Ascending aorta (tissue), 2 donors: ENCODE measurements at regions not wholly inside any gene's neighbourhood (a gene's known extent, or its start where the extent isn't known, plus 50 kb on each side); places are given as distances from the start of the nearest gene placed in this dataset.

Experiments used
- DNase-seq, 2 donors: peaks; one replicate each; pipeline ENCODE4 v3.0.0-alpha.2; 2019; ENCODE audit warnings: low spot score in 2 of 2
- H3K27ac ChIP-seq, 2 donors: fragments of 200-600 bp; sonication (generic); one replicate each; pipeline ENCODE4 v1.5.1; 2016 to 2017; ENCODE audit warnings: mild to moderate bottlenecking in 1 of 2
- H3K27me3 ChIP-seq: fragments of 200-600 bp; sonication (generic); one replicate; pipeline ENCODE4 v1.5.1; 2017
- H3K36me3 ChIP-seq, 2 donors: fragments of 200-600 bp; sonication (generic); one replicate each; pipeline ENCODE4 v1.5.1; 2016
- H3K4me1 ChIP-seq, 2 donors: fragments of 200-600 bp; sonication (generic); one replicate each; pipeline ENCODE4 v1.5.1; 2016 to 2017; ENCODE audit warnings: mild to moderate bottlenecking in 1 of 2
- H3K4me3 ChIP-seq, 2 donors: fragments of 200-600 bp; sonication (generic); one replicate each; pipeline ENCODE4 v1.5.1; 2016 to 2017; ENCODE audit warnings: mild to moderate bottlenecking in 1 of 2
- H3K9me3 ChIP-seq, 2 donors: fragments of 200-600 bp; sonication (generic); one replicate each; pipeline ENCODE4 v1.5.1; 2016
- intact Hi-C: fragments of 100-400 bp; cut with DNase I; formaldehyde crosslinking; loops from one replicate; pipeline ENCODE4 v1.15.1; 2023
- TF ChIP-seq, protein P1 (sequence below), 3 experiments: fragments of 200-600 bp in 2 of 3; fragments of 450-650 bp in 1 of 3; sonication (generic) in 2 of 3; IDR thresholded peaks; one replicate each; pipeline ENCODE4 v1.5.1; 2016 to 2019; ENCODE audit warnings: antibody characterized with exemption in 3 of 3, mild to moderate bottlenecking in 1 of 3, moderate library complexity in 1 of 3

DNA sequence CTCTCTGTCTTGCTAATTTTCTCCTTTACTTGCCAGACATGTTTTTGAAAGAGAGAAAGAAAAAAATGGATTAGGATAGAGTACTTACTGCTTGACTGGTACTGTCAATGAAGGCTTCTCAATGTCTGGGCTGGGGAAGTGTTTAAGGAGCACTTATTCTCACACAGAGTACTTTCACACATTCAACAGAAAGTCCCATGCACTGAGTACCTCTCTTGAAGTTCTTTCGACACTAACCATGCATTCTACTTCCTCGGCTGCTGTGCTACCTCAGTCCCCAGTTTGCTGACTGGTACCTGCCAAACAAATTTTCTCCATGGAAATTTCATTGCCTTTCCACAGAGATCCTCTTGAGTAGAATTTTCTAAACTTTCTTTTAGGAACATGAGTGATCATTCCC lies 281.9 kb downstream of the RBM26 start:
- Histone ChIP-seq H3K27ac (no peak overlapping the region), H3K9me3 (no peaks in the 10 kb centered on the region), H3K27me3 (no peaks in the 10 kb centered on the region), H3K4me3 (no peak overlapping the region), H3K4me1 (no peaks in the 10 kb centered on the region), H3K36me3 (no peaks in the 10 kb centered on the region)
- intact Hi-C loops = no loop called here
- no peak for DNase-seq
- TF ChIP-seq, protein P1, sequence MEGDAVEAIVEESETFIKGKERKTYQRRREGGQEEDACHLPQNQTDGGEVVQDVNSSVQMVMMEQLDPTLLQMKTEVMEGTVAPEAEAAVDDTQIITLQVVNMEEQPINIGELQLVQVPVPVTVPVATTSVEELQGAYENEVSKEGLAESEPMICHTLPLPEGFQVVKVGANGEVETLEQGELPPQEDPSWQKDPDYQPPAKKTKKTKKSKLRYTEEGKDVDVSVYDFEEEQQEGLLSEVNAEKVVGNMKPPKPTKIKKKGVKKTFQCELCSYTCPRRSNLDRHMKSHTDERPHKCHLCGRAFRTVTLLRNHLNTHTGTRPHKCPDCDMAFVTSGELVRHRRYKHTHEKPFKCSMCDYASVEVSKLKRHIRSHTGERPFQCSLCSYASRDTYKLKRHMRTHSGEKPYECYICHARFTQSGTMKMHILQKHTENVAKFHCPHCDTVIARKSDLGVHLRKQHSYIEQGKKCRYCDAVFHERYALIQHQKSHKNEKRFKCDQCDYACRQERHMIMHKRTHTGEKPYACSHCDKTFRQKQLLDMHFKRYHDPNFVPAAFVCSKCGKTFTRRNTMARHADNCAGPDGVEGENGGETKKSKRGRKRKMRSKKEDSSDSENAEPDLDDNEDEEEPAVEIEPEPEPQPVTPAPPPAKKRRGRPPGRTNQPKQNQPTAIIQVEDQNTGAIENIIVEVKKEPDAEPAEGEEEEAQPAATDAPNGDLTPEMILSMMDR (IDR thresholded peaks at IDR 0.05) = no peak

DNA sequence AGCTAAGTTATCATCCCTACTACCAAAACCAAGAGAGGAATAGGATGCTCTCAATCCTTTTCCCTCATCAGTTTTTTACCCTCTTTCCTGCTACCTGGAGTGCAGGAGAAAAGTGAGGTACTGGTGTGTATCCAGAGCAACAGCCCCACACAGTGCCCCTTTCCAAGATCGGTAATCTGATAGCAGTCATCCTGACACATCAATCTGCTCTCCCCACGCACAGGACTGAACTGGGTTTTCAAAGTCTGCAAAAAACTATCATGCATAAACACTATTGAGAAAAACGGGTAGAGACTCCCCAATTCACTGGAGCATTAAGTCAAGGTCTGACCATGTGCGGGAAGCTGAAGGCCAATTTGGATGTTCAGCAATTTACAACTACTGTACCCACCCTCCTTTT lies 284.8 kb downstream of the RBM26 start:
- DNase-seq = no peak
- intact Hi-C loops = no loop called here
- Histone ChIP-seq H3K36me3 (no peaks in the 10 kb centered on the region), H3K9me3 (no peaks in the 10 kb centered on the region), H3K4me3 (no peak overlapping the region), H3K4me1 (no peaks in the 10 kb centered on the region), H3K27ac (no peak overlapping the region), H3K27me3 (no peaks in the 10 kb centered on the region)
- TF ChIP-seq, protein P1 (IDR thresholded peaks at IDR 0.05) = no peak

DNA sequence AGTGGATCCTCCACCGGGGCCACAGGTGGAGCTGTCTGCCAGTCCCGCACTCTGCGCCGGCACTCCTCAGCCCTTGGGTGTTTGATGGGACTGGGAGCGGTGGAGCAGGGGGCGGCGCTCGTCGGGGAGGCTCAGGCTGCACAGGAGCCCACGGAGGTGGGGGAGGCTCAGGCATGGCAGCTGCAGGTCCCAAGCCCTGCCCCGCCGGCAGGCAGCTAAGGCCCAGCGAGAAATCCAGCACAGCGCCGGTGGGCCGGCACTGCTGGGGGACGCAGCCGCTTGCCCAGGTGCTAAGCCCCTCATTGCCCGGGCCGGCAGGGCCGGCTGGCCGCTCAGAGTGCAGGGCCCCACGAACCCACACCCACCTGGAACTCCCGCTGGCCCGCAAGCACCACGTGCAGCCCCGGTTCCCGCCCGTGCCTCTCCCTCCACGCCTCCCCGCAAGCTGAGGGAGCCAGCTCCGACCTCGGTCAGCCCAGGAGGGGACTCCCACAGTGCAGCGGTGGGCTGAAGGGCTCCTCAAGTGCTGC lies 286.4 kb downstream of the RBM26 start:
- no peaks in the 10 kb centered on the region for H3K36me3 ChIP-seq
- intact Hi-C loops = no loop called here
- DNase-seq = no peak
- no peaks in the 10 kb centered on the region for H3K9me3 ChIP-seq
- TF ChIP-seq, protein P1 (IDR thresholded peaks at IDR 0.05) = no peak
- H3K4me1 ChIP-seq = no peaks in the 10 kb centered on the region
- no peak overlapping the region for H3K4me3 ChIP-seq
- H3K27me3 ChIP-seq = no peaks in the 10 kb centered on the region
- no peak overlapping the region for H3K27ac ChIP-seq

DNA sequence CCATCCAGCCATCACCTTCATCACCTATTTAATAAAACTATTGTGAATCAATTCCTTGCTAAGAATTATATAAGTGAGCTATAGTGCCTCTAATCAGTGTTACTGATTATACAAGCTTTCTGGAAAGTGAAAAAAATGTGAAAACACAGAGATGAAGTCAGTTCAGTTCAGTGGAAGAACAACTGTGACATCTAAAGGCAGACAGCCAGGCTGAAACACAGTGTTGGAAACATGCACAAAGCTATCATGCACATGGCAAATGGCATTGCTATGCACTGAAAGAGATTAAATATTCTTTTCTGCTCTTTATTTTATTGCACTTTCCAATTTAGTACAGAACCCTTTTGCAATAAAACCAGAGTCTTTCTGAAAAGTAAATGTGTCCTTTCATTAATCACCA lies 294.0 kb downstream of the RBM26 start:
- no peak for DNase-seq
- Histone ChIP-seq H3K4me1 (no peaks in the 10 kb centered on the region), H3K4me3 (no peak overlapping the region), H3K9me3 (no peaks in the 10 kb centered on the region), H3K27ac (no peak overlapping the region), H3K27me3 (no peaks in the 10 kb centered on the region), H3K36me3 (no peaks in the 10 kb centered on the region)
- intact Hi-C loops = no loop called here
- TF ChIP-seq, protein P1 (IDR thresholded peaks at IDR 0.05) = no peak

DNA sequence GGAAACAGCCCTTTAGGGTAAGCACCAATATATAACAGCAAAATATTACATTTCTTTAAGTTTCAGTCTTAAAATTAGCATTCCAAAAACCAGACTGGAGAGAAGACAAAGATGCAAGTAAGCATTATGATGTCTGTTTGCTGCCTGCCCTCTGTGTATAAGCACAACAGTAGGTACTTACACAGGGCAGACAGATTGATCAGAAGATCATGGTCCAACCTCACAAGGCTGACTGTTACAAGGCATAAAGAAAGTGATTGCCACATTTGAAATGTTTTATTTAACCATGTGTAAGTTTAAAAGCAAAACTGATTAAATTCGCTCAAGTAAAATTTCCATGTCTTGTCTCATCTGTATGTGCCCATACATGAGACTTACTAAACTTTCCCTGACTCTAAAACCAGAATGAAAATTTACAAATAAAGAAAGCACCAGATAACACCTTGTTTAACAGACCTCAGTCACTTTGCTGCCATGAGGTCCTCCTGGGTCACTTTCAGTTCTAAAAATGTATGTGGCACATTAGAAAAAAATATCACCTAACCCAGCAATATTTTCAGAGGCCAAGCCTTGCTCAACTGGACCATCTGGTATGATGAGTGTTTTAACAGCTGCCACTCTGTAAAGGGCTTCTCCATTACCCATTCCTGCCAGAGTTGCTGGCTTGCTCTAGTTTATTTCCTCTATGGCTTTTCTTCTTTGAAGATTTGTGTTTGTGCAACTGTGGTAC lies 297.0 kb downstream of the RBM26 start:
- no peaks in the 10 kb centered on the region for H3K9me3 ChIP-seq
- no peak overlapping the region for H3K4me3 ChIP-seq
- TF ChIP-seq, protein P1 (IDR thresholded peaks at IDR 0.05) = no peak
- no peak for DNase-seq
- H3K4me1 ChIP-seq = no peaks in the 10 kb centered on the region
- H3K27ac ChIP-seq = no peak overlapping the region
- no peaks in the 10 kb centered on the region for H3K27me3 ChIP-seq
- H3K36me3 ChIP-seq = no peaks in the 10 kb centered on the region
- intact Hi-C loops = no loop called here
